GM23338 (cell line): ENCODE measurements at regions not wholly inside any gene's neighbourhood (a gene's known extent, or its start where the extent isn't known, plus 50 kb on each side); places are given as distances from the start of the nearest gene placed in this dataset.

Experiments used
- CTCF ChIP-seq, 2 experiments: fragments of 200-600 bp in 1 of 2; sonication (generic) in 1 of 2; conservative IDR thresholded peaks; 2 replicates each; pipeline versions ENCODE4 v1.5.1 to v1.6.1; 2016 to 2017; ENCODE audit warnings: antibody characterized with exemption in 2 of 2, low read depth in 2 of 2, mild to moderate bottlenecking in 2 of 2, moderate library complexity in 1 of 2
- EZH2 ChIP-seq: fragments of 200-600 bp; sonication (generic); IDR thresholded peaks from one replicate; pipeline ENCODE4 v1.8.0; 2017; ENCODE audit warnings: antibody characterized with exemption, mild to moderate bottlenecking, low read depth; ENCODE audit not compliant: unreplicated experiment

- TF ChIP-seq EZH2: no peak
- TF ChIP-seq CTCF (conservative IDR thresholded peaks at IDR 0.05; ENCODE audit: low read depth in 2 of 2): peak; percentile 71 to 72
Measured at GRCh38 chr11:80155412-80156017, 714.7 kb upstream of the TENM4 start.
